Ascending aorta (tissue), 2 donors: ENCODE measurements at regions not wholly inside any gene's neighbourhood (a gene's known extent, or its start where the extent isn't known, plus 50 kb on each side); places are given as distances from the start of the nearest gene placed in this dataset.

Source experiments
- DNase-seq, 2 donors: peaks; one replicate each; pipeline ENCODE4 v3.0.0-alpha.2; 2019; ENCODE audit warnings: low spot score in 2 of 2
- H3K27ac ChIP-seq, 2 donors: fragments of 200-600 bp; sonication (generic); one replicate each; pipeline ENCODE4 v1.5.1; 2016 to 2017; ENCODE audit warnings: mild to moderate bottlenecking in 1 of 2
- H3K27me3 ChIP-seq: fragments of 200-600 bp; sonication (generic); one replicate; pipeline ENCODE4 v1.5.1; 2017
- H3K36me3 ChIP-seq, 2 donors: fragments of 200-600 bp; sonication (generic); one replicate each; pipeline ENCODE4 v1.5.1; 2016
- H3K4me1 ChIP-seq, 2 donors: fragments of 200-600 bp; sonication (generic); one replicate each; pipeline ENCODE4 v1.5.1; 2016 to 2017; ENCODE audit warnings: mild to moderate bottlenecking in 1 of 2
- H3K4me3 ChIP-seq, 2 donors: fragments of 200-600 bp; sonication (generic); one replicate each; pipeline ENCODE4 v1.5.1; 2016 to 2017; ENCODE audit warnings: mild to moderate bottlenecking in 1 of 2
- H3K9me3 ChIP-seq, 2 donors: fragments of 200-600 bp; sonication (generic); one replicate each; pipeline ENCODE4 v1.5.1; 2016
- CTCF ChIP-seq, 3 experiments: fragments of 200-600 bp in 2 of 3; fragments of 450-650 bp in 1 of 3; sonication (generic) in 2 of 3; IDR thresholded peaks; one replicate each; pipeline ENCODE4 v1.5.1; 2016 to 2019; ENCODE audit warnings: antibody characterized with exemption in 3 of 3, mild to moderate bottlenecking in 1 of 3, moderate library complexity in 1 of 3
- intact Hi-C: fragments of 100-400 bp; cut with DNase I; formaldehyde crosslinking; loops from one replicate; pipeline ENCODE4 v1.15.1; 2023

GRCh38 chr20:24273251-24273650 is 196.2 kb upstream of the SYNDIG1 start:
- no peaks in the 10 kb centered on the region for H3K27me3 ChIP-seq
- no peak for DNase-seq
- H3K27ac ChIP-seq = no peak overlapping the region
- H3K9me3 ChIP-seq = no peaks in the 10 kb centered on the region
- intact Hi-C loops = no loop called here
- H3K4me1 ChIP-seq = no peaks in the 10 kb centered on the region
- no peak for TF ChIP-seq CTCF (IDR thresholded peaks at IDR 0.05)
- no peak overlapping the region for H3K4me3 ChIP-seq
- H3K36me3 ChIP-seq = no peaks in the 10 kb centered on the region

GRCh38 chr20:24261351-24261750 is 208.1 kb upstream of the SYNDIG1 start:
- H3K36me3 ChIP-seq = no peaks in the 10 kb centered on the region
- H3K9me3 ChIP-seq = no peaks in the 10 kb centered on the region
- intact Hi-C loops = no loop called here
- DNase-seq = no peak
- no peak overlapping the region for H3K27ac ChIP-seq
- H3K4me1 ChIP-seq = no peaks in the 10 kb centered on the region
- H3K4me3 ChIP-seq = no peak overlapping the region
- TF ChIP-seq CTCF (IDR thresholded peaks at IDR 0.05) = no peak
- H3K27me3 ChIP-seq = no peaks in the 10 kb centered on the region

GRCh38 chr20:24257171-24257570 is 212.3 kb upstream of the SYNDIG1 start:
- no peak for DNase-seq
- no peak for TF ChIP-seq CTCF (IDR thresholded peaks at IDR 0.05)
- Histone ChIP-seq H3K27ac (no peak overlapping the region), H3K27me3 (no peaks in the 10 kb centered on the region), H3K4me3 (no peak overlapping the region), H3K4me1 (no peaks in the 10 kb centered on the region), H3K9me3 (no peaks in the 10 kb centered on the region), H3K36me3 (no peaks in the 10 kb centered on the region)
- intact Hi-C loops = no loop called here

- Histone ChIP-seq H3K36me3 (no peaks in the 10 kb centered on the region), H3K9me3 (no peaks in the 10 kb centered on the region), H3K4me3 (no peak overlapping the region), H3K4me1 (no peaks in the 10 kb centered on the region), H3K27me3 (no peaks in the 10 kb centered on the region), H3K27ac (no peak overlapping the region)
- DNase-seq = no peak
- TF ChIP-seq CTCF (IDR thresholded peaks at IDR 0.05) = no peak
- intact Hi-C loops = no loop called here
These were observed 213.1 kb upstream of the SYNDIG1 start for GRCh38 chr20:24256307-24256706.

GRCh38 chr20:24254480-24254879 is 214.9 kb upstream of the SYNDIG1 start:
- H3K4me1 ChIP-seq = no peaks in the 10 kb centered on the region
- TF ChIP-seq CTCF (IDR thresholded peaks at IDR 0.05) = no peak
- no peak overlapping the region for H3K27ac ChIP-seq
- no peaks in the 10 kb centered on the region for H3K36me3 ChIP-seq
- no peak overlapping the region for H3K4me3 ChIP-seq
- no peaks in the 10 kb centered on the region for H3K27me3 ChIP-seq
- no peak for DNase-seq
- no peaks in the 10 kb centered on the region for H3K9me3 ChIP-seq
- intact Hi-C loops = no loop called here

GRCh38 chr20:24253321-24253720 is 216.1 kb upstream of the SYNDIG1 start:
- Histone ChIP-seq H3K36me3 (no peaks in the 10 kb centered on the region), H3K4me3 (no peak overlapping the region), H3K4me1 (no peaks in the 10 kb centered on the region), H3K27ac (no peak overlapping the region), H3K9me3 (no peaks in the 10 kb centered on the region), H3K27me3 (no peaks in the 10 kb centered on the region)
- no peak for DNase-seq
- TF ChIP-seq CTCF (IDR thresholded peaks at IDR 0.05) = no peak
- intact Hi-C loops = no loop called here
